ENCODE measurements at regions not wholly inside any gene's neighbourhood (a gene's known extent, or its start where the extent isn't known, plus 50 kb on each side); places are given as distances from the start of the nearest gene placed in this dataset.

- DNase-seq = no peak
Measured at GRCh38 chr10:121185816-121186455, 334.8 kb downstream of the WDR11 start.

- no peak for DNase-seq
Measured at GRCh38 chr10:121187391-121187790, 336.2 kb downstream of the WDR11 start.

- DNase-seq = no peak
Measured at GRCh38 chr10:121188005-121188404, 336.8 kb downstream of the WDR11 start.

- no peak for DNase-seq
Measured at GRCh38 chr10:121189066-121189465, 337.9 kb downstream of the WDR11 start.

GRCh38 chr10:121194696-121195523 lies 343.7 kb downstream of the WDR11 start:
- DNase-seq = no peak

- DNase-seq = no peak
Measured at GRCh38 chr10:121195524-121195910, 344.4 kb downstream of the WDR11 start.

DNA sequence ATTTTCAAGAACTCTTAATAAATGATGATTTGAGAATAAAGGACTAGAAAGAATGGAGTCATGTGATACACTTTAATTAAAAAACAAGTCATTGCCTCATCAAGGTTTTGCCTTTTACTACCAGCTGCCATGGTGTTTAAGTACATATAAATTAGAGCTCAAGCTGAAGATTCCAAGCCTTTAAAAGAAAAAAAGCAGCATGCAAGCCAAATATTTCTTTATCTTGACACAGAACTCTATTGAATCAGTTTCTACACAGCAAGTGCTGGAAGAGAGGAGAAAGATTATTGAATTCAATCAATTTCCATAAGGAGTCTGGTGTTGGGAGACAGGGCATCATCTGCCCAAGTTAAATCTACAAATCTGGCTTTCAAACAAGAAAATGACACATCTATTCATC lies 347.9 kb downstream of the WDR11 start:
- DNase-seq = no peak

DNA sequence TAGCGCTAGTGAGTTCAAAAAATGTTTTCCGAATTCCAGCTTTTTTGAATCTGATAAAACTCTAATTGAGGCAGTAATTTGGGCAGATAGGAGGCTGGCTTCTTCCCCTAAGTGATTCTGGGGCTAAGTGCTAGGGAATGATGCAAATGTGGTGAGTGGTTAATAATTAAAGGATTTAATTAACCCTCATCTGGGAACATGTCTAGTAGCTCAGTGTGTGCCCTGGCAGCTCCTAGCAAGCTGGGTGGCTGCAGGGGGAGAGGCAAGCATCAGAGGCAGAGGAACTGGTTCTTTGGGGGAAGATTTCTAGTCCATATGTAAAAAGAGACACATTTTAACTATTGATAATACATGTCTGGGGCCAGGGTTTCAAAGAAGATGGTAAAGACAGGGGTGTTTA lies 354.5 kb downstream of the WDR11 start:
- no peak for DNase-seq

DNA sequence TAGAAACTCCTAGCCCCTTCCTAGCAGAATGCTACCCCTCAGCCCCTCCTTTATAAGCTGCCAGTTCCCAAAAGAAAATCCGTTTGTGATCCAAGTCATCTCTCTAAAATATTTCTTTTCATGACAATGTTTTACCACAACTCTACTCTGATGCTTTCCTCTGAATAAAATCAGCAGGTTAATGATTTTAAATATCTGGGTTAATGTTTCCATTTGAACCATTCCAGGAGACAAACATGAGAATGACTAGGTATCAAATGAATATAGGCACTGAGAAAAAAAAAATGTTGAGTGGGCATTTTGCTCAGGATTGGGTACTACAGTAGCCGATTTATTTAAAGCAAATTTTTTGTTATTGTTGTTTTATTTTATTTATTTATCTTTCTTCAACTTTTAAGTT lies 360.3 kb downstream of the WDR11 start:
- no peak for DNase-seq

DNA sequence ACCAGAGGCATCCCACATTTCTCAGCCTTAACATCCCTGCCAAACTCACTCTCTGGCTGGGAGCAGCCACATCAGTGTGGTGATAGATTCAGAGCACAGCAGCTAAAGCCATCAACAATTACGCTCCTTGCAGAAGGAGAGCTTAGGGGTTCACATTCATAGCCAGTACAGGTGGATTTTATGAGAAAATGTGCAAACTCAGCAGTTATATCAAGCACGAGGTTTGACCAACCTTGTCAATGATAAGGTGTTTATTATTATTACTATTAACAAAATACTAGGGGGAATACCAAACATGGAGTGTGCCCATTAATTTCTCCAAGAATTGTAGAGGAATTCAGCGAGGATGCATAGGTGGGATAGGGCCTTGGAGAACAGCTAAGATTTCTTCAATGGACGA lies 362.3 kb downstream of the WDR11 start:
- DNase-seq = no peak

DNA sequence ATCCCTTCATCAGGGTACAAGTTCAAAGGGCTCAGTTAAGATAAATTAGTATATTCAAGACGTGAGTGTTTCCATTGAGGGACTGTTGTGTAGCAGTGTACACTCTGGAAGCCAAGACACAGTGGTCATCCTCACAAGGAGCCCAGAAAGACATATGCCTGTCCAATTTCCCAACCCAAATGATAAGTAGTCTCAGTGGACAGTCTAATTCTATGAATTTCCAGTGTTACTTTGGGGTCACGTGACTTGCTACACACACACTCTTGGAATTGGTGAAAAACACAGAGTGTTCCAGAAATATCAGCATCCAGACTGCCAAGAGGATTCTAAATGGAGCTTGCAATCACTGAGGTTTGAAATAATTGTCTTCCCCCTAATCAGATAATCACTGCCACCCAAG lies 365.1 kb downstream of the WDR11 start:
- DNase-seq = no peak

- no peak for DNase-seq
Measured at GRCh38 chr10:121216721-121217181, 365.6 kb downstream of the WDR11 start.

DNA sequence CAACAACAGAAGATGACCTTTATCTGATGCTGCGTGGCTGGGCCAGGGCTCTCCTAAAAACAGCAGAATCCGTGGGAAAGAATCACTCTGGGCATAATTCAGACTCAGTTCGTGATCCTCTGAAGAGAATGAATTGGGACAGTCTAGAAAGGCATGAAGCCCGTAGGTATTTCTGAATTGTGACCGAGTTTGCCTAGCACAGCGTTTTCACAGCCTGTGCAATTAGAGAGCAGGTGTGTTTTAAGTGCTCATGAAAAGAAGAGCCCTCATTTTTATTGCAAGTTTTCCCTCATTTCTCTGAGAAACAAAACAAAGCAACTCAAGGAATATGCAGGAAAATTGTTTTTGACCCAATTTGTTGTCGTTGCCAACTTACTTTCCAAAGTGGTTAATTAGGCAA lies 366.2 kb downstream of the WDR11 start:
- peak; percentile 26 for DNase-seq

- no peak for DNase-seq
Measured at GRCh38 chr10:121221072-121221471, 369.9 kb downstream of the WDR11 start.

DNA sequence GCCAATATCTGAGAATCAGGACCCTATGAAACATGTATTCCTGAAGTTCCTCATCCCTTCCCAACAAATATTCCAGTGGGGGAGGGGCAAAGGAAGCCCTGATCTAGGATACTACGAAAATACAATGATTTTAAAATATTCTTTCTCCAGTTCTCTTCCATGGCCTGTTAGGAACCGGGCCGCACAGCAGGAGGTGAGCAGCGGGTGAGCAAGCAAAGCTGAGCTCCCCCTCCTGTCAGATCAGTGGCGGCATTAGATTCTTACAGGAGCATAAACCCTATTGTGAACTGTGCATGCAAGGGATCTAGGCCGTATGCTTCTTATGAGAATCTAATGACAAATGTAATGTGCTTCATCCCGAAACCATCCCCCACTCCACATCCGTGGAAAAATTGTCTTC lies 370.8 kb downstream of the WDR11 start:
- no peak for DNase-seq

DNA sequence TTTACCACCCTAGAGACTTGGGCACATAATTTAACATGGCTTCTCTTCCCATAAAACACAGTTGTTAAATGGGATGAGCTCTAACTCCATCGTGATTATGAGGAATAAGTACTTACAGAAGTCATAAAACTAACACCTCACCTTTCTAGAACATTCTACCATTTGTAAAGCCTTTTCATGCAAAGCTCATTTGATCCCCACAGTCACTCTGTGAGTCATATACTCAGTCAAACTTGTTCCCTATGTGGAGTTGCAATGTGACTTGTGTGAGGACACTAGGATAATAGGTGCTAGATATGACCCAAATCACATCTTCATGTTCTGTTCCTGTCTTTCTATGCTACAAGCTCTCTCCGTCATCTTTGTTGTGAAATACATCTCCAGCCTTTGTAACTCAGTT lies 371.7 kb downstream of the WDR11 start:
- no peak for DNase-seq

DNA sequence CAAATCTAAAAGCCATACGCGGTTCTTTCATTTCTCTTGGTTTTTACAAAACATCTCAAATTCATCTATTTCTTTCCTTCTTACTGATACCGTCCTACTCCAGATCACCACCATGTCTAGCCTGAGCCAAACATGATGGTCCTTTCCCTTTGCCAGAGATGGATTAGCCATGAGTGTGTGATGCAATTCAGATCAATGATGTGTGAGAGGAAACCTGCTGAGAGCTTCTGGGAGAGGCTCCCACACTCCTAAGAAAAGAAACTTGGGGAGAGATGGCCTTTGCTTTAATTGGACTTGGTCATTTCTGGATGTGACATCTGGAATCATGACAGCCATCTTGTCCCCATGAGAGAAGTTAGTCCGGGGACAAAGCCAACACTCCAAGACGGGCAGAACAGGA lies 367.2 kb downstream of the FGFR2 start:
- DNase-seq = no peak

DNA sequence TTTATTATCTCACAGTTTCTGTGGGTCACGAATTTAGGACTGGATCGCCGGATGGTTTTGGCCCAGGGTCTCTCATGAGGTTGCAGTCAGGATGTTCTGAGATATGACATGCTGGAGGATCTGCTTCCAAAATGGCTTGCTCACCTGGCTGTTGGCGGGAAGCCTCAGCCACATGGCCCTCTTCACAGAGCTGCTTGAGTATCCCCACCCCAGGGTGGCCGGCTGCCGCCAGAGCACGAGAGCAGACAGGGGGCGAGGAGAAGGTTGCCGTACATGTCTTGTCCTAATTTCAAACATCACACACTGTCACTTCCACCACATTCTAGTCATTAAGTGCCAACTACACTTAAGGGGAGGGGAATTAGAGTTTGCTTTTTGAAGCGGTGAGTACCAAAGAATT lies 365.8 kb downstream of the FGFR2 start:
- no peak for DNase-seq

DNA sequence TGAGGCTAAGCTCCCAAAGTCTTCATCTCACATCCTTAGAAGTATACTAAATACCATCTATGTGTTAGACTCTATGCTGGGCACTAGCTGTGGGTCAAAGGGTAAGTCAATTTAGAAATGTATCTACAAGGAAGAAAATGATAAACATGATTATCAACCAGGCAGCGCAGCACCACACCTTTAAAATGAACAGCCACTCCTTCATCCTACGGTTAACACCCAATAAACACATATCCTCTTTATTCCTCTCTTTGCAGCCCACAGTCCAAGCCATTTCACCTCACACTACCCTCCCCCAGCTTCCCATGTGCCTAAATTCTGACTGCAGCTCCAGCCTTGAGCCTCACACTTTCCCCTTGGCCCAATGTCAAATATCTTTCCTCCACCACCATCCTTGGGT lies 362.6 kb downstream of the FGFR2 start:
- DNase-seq = no peak

GRCh38 chr10:121236621-121237020 lies 361.6 kb downstream of the FGFR2 start:
- DNase-seq = no peak

DNA sequence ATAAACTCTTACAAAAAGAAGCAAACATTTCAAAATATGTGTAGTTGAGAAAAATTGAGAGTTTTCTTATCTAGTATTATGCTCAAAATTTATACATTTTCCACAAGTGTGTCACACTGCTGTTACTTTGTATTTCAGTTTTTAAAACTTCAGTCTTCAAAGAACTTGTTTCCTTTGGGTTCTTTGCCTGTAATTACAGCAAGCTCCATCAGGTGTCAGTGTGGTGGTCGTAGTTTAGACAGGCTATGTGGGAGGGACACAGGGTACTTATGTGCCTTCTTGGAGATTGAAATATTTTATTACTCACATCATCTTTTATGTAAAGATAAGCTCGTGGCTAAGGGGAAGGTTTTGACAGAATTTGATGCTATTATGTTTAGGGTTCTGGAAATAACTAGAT lies 360.5 kb downstream of the FGFR2 start:
- no peak for DNase-seq

GRCh38 chr10:121240011-121240410 lies 358.2 kb downstream of the FGFR2 start:
- DNase-seq = no peak

DNA sequence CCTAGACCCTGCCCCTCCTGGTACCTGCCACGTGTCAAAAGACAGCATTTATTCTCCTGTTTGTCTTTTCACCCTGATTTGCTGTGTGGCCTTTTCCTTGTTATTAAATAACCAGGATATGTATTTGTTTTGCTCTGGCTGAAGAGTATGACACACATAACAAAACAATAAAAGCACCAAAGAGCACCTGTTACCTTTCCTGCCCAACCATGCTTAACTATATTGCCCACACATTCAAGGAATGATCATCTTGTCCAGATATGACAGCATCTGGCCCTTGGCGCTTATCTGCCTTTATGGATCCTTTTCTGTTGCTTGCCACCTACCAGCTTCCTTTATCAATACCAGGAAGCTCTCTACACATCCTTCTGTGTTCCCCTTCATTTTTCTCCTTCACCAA lies 357.7 kb downstream of the FGFR2 start:
- DNase-seq = no peak

GRCh38 chr10:121241337-121241736 lies 356.9 kb downstream of the FGFR2 start:
- DNase-seq = no peak

All from DMS79 treated with DMSO at 0.1 percent for 48 hours (cell line).